Stimulated activated CD4-positive, alpha-beta T cell treated with anti-CD3 and anti-CD28 coated beads, Interleukin-4, amount 100 ng/mL, for 4 hours (primary cell): ENCODE measurements at regions not wholly inside any gene's neighbourhood (a gene's known extent, or its start where the extent isn't known, plus 50 kb on each side); places are given as distances from the start of the nearest gene placed in this dataset.

ENCODE experiments used
- DNase-seq, 2 experiments: peaks; one replicate each; pipeline ENCODE4 v3.0.0-alpha.2; 2020

GRCh38 chr7:1322240-1323110, 89.8 kb downstream of the UNCX start:
- DNase-seq: no peak

- no peak for DNase-seq
These were observed 90.7 kb downstream of the UNCX start for GRCh38 chr7:1323178-1324027.

- no peak for DNase-seq
These were observed 91.6 kb downstream of the UNCX start for GRCh38 chr7:1324028-1324900.

- no peak for DNase-seq
These were observed 92.6 kb downstream of the UNCX start for GRCh38 chr7:1325246-1325645.

GRCh38 chr7:1325646-1326510, 93.2 kb downstream of the UNCX start:
- no peak for DNase-seq

- DNase-seq: no peak
These were observed 93.8 kb downstream of the UNCX start for GRCh38 chr7:1326511-1326785.

- DNase-seq: no peak
These were observed 96.6 kb downstream of the UNCX start for GRCh38 chr7:1329261-1329660.

- no peak for DNase-seq
These were observed 97.5 kb downstream of the UNCX start for GRCh38 chr7:1329966-1330800.

GRCh38 chr7:1330801-1331425, 98.2 kb downstream of the UNCX start:
- no peak for DNase-seq

- DNase-seq: no peak
These were observed 99.1 kb downstream of the UNCX start for GRCh38 chr7:1331561-1332467.

GRCh38 chr7:1336509-1336908, 103.8 kb downstream of the UNCX start:
- no peak for DNase-seq

GRCh38 chr7:1339611-1340010, 106.9 kb downstream of the UNCX start:
- DNase-seq: no peak

- no peak for DNase-seq
These were observed 107.4 kb downstream of the UNCX start for GRCh38 chr7:1340031-1340430.

- DNase-seq: no peak
These were observed 108.0 kb downstream of the UNCX start for GRCh38 chr7:1340461-1341360.

GRCh38 chr7:1341361-1342089, 108.9 kb downstream of the UNCX start:
- DNase-seq: no peak

GRCh38 chr7:1342090-1342640, 109.5 kb downstream of the UNCX start:
- no peak for DNase-seq

- no peak for DNase-seq
These were observed 110.9 kb downstream of the UNCX start for GRCh38 chr7:1343551-1343950.

- DNase-seq: no peak
These were observed 111.7 kb downstream of the UNCX start for GRCh38 chr7:1344421-1344820.
